ENCODE measurements at regions not wholly inside any gene's neighbourhood (a gene's known extent, or its start where the extent isn't known, plus 50 kb on each side); places are given as distances from the start of the nearest gene placed in this dataset.

- no peak for DNase-seq (ENCODE audit: low spot score in 2 of 2)
- no peak for ATAC-seq
- H3K27ac Mint-ChIP-seq: no peak overlapping the region
- H3K36me3 Mint-ChIP-seq: no peaks in the 10 kb centered on the region
- peaks cover 11 to 15% of the 10 kb centered on the region in 2 donors for H3K9me3 Mint-ChIP-seq
These were observed 1421.5 kb upstream of the SPRY2 start for GRCh38 chr13:81762449-81762848.

GRCh38 chr13:81760316-81760715, 1419.4 kb upstream of the SPRY2 start:
- H3K27ac Mint-ChIP-seq: no peak overlapping the region
- no peaks in the 10 kb centered on the region for H3K36me3 Mint-ChIP-seq
- ATAC-seq (no peak), DNase-seq (ENCODE audit: low spot score in 2 of 2) (no peak)
- peaks cover 6 to 21% of the 10 kb centered on the region in 2 donors for H3K9me3 Mint-ChIP-seq

- Mint-ChIP-seq H3K9me3 (peaks cover 15 to 27% of the 10 kb centered on the region in 2 donors), H3K36me3 (no peaks in the 10 kb centered on the region), H3K27ac (no peak overlapping the region)
- DNase-seq (ENCODE audit: low spot score in 2 of 2): no peak
- ATAC-seq: no peak
These were observed 1416.5 kb upstream of the SPRY2 start for GRCh38 chr13:81757348-81757970.

- DNase-seq (ENCODE audit: low spot score in 2 of 2) (no peak), ATAC-seq (no peak)
- peaks cover 5 to 15% of the 10 kb centered on the region in 2 donors for H3K9me3 Mint-ChIP-seq
- H3K36me3 Mint-ChIP-seq: peaks cover 0 to 4% of the 10 kb centered on the region in 2 donors
- no peak overlapping the region for H3K27ac Mint-ChIP-seq
These were observed 1404.5 kb upstream of the SPRY2 start for GRCh38 chr13:81745391-81745790.

GRCh38 chr13:81738364-81738763, 1397.4 kb upstream of the SPRY2 start:
- DNase-seq (ENCODE audit: low spot score in 2 of 2) (no peak), ATAC-seq (no peak)
- Mint-ChIP-seq H3K36me3 (peaks cover 4% of the 10 kb centered on the region in 2 donors), H3K9me3 (peaks cover 16 to 23% of the 10 kb centered on the region in 2 donors), H3K27ac (no peak overlapping the region)

GRCh38 chr13:81726037-81726726, 1385.3 kb upstream of the SPRY2 start:
- DNase-seq (ENCODE audit: low spot score in 2 of 2) (no peak), ATAC-seq (no peak)
- Mint-ChIP-seq H3K27ac (no peak overlapping the region), H3K36me3 (no peaks in the 10 kb centered on the region), H3K9me3 (peaks cover 20 to 31% of the 10 kb centered on the region in 2 donors)

- peaks cover 16 to 21% of the 10 kb centered on the region in 2 donors for H3K9me3 Mint-ChIP-seq
These were observed 1381.5 kb upstream of the SPRY2 start for GRCh38 chr13:81722456-81722855.

GRCh38 chr13:81721400-81721799, 1380.5 kb upstream of the SPRY2 start:
- no peak for DNase-seq (ENCODE audit: low spot score in 2 of 2)
- Mint-ChIP-seq H3K9me3 (peaks cover 10 to 15% of the 10 kb centered on the region in 2 donors), H3K36me3 (no peaks in the 10 kb centered on the region), H3K27ac (no peak overlapping the region)
- no peak for ATAC-seq

More at GRCh38 chr13:81722456-81722855, 1381.5 kb upstream of the SPRY2 start:
- no peak for DNase-seq (ENCODE audit: low spot score in 2 of 2)
- no peak for ATAC-seq
- Mint-ChIP-seq H3K27ac (no peak overlapping the region), H3K36me3 (no peaks in the 10 kb centered on the region)

GRCh38 chr13:81714513-81714912, 1373.6 kb upstream of the SPRY2 start:
- Mint-ChIP-seq H3K9me3 (peaks cover 14 to 25% of the 10 kb centered on the region in 2 donors), H3K27ac (no peak overlapping the region), H3K36me3 (no peaks in the 10 kb centered on the region)
- no peak for DNase-seq (ENCODE audit: low spot score in 2 of 2)
- no peak for ATAC-seq

GRCh38 chr13:81713201-81713600, 1372.3 kb upstream of the SPRY2 start:
- no peak for ATAC-seq
- no peak for DNase-seq (ENCODE audit: low spot score in 2 of 2)
- Mint-ChIP-seq H3K27ac (no peak overlapping the region), H3K9me3 (peaks cover 22 to 30% of the 10 kb centered on the region in 2 donors), H3K36me3 (no peaks in the 10 kb centered on the region)

GRCh38 chr13:81697826-81698225, 1356.9 kb upstream of the SPRY2 start:
- ATAC-seq (no peak), DNase-seq (ENCODE audit: low spot score in 2 of 2) (no peak)
- Mint-ChIP-seq H3K9me3 (peaks cover 12 to 13% of the 10 kb centered on the region in 2 donors), H3K36me3 (no peaks in the 10 kb centered on the region), H3K27ac (no peak overlapping the region)

GRCh38 chr13:81686877-81687276, 1346.0 kb upstream of the SPRY2 start:
- Mint-ChIP-seq H3K27ac (no peak overlapping the region), H3K9me3 (peaks cover 11 to 22% of the 10 kb centered on the region in 2 donors), H3K36me3 (no peaks in the 10 kb centered on the region)
- DNase-seq (ENCODE audit: low spot score in 2 of 2) (no peak), ATAC-seq (no peak)

GRCh38 chr13:81683521-81683920, 1342.6 kb upstream of the SPRY2 start:
- H3K9me3 Mint-ChIP-seq: peaks cover 8 to 17% of the 10 kb centered on the region in 2 donors
- H3K36me3 Mint-ChIP-seq: no peaks in the 10 kb centered on the region
- ATAC-seq: no peak
- no peak for DNase-seq (ENCODE audit: low spot score in 2 of 2)
- no peak overlapping the region for H3K27ac Mint-ChIP-seq

GRCh38 chr13:81682081-81682630, 1341.2 kb upstream of the SPRY2 start:
- no peak overlapping the region for H3K27ac Mint-ChIP-seq
- H3K36me3 Mint-ChIP-seq: no peaks in the 10 kb centered on the region
- no peak for ATAC-seq
- DNase-seq (ENCODE audit: low spot score in 2 of 2): no peak
- peaks cover 12 to 17% of the 10 kb centered on the region in 2 donors for H3K9me3 Mint-ChIP-seq

GRCh38 chr13:81677857-81678256, 1336.9 kb upstream of the SPRY2 start:
- Mint-ChIP-seq H3K9me3 (peaks cover 5 to 12% of the 10 kb centered on the region in 2 donors), H3K27ac (no peak overlapping the region), H3K36me3 (no peaks in the 10 kb centered on the region)
- no peak for DNase-seq (ENCODE audit: low spot score in 2 of 2)
- no peak for ATAC-seq

- peaks cover 5 to 12% of the 10 kb centered on the region in 2 donors for H3K9me3 Mint-ChIP-seq
- no peak for DNase-seq (ENCODE audit: low spot score in 2 of 2)
- H3K36me3 Mint-ChIP-seq: no peaks in the 10 kb centered on the region
- H3K27ac Mint-ChIP-seq: no peak overlapping the region
- no peak for ATAC-seq
These were observed 1335.1 kb upstream of the SPRY2 start for GRCh38 chr13:81676008-81676407.

GRCh38 chr13:81671064-81671463, 1330.1 kb upstream of the SPRY2 start:
- Mint-ChIP-seq H3K27ac (no peak overlapping the region), H3K9me3 (peaks cover 9 to 24% of the 10 kb centered on the region in 2 donors), H3K36me3 (no peaks in the 10 kb centered on the region)
- no peak for ATAC-seq
- DNase-seq (ENCODE audit: low spot score in 2 of 2): no peak

- peaks cover 8 to 32% of the 10 kb centered on the region in 2 donors for H3K9me3 Mint-ChIP-seq
- no peak for ATAC-seq
These were observed 1329.1 kb upstream of the SPRY2 start for GRCh38 chr13:81670048-81670447.

More at GRCh38 chr13:81670048-81670447, 1329.1 kb upstream of the SPRY2 start:
- no peak overlapping the region for H3K27ac Mint-ChIP-seq
- DNase-seq (ENCODE audit: low spot score in 2 of 2): no peak
- no peaks in the 10 kb centered on the region for H3K36me3 Mint-ChIP-seq
